Body of pancreas (tissue), 4 donors: ENCODE measurements at regions not wholly inside any gene's neighbourhood (a gene's known extent, or its start where the extent isn't known, plus 50 kb on each side); places are given as distances from the start of the nearest gene placed in this dataset.
"Not testable (repeated sequence)": the region's sequence is repeated elsewhere in the genome, so short reads cannot be mapped to it uniquely, and the experiment has no call there.

Source experiments
- ATAC-seq: fragments of 150-250 bp; one replicate; pipeline ENCODE4 v1.9.1; 2016
- DNase-seq, 4 donors: peaks; one replicate each; pipeline ENCODE4 v3.0.0-alpha.2; 2019
- H3K27ac ChIP-seq, 4 donors: fragments of 200-600 bp; sonication (generic); 1 replicate in 3 of 4; 2 replicates in 1 of 4; pipeline versions ENCODE4 v1.5.1 to v1.6.1; 2016 to 2019; ENCODE audit warnings: mild to moderate bottlenecking in 1 of 4, mixed read lengths in 1 of 4, moderate library complexity in 1 of 4
- H3K27me3 ChIP-seq, 2 donors: fragments of 200-600 bp; sonication (generic); one replicate each; pipeline ENCODE4 v1.6.0; 2016; ENCODE audit warnings: mild to moderate bottlenecking in 1 of 2
- H3K36me3 ChIP-seq, 2 donors: fragments of 200-600 bp; sonication (generic); replicated peaks in 1 of 2; 2 replicates each; pipeline ENCODE4 v1.5.1; 2016; ENCODE audit warnings: low read depth in 2 of 2; ENCODE audit not compliant: insufficient read depth in 1 of 2
- H3K4me1 ChIP-seq: fragments of 200-600 bp; sonication (generic); one replicate; pipeline ENCODE4 v1.6.0; 2016
- H3K4me3 ChIP-seq, 2 donors: fragments of 200-600 bp; sonication (generic); 1 replicate in 1 of 2; 2 replicates in 1 of 2; pipeline ENCODE4 v1.5.1; 2016 to 2019
- H3K9me3 ChIP-seq, 3 donors: fragments of 200-600 bp; sonication (generic); 1 replicate in 2 of 3; 2 replicates in 1 of 3; pipeline ENCODE4 v1.5.1; 2016
- POLR2A ChIP-seq, 3 donors: fragments of 450-650 bp; IDR thresholded peaks; one replicate each; pipeline ENCODE4 v1.6.1; 2016; ENCODE audit warnings: antibody characterized with exemption in 3 of 3, mild to moderate bottlenecking in 2 of 3
- WGBS, 2 donors: methylation state at CpG; one replicate each; pipeline ENCODE4 v1.1.5; 2017; 5-methylcytosine and 5-hydroxymethylcytosine counted together
- intact Hi-C: fragments of 100-400 bp; cut with DNase I; formaldehyde crosslinking; loops from one replicate; pipeline ENCODE4 v1.15.1; 2023
- TF ChIP-seq, protein P1 (sequence below), 7 experiments: fragments of 450-650 bp in 4 of 7; fragments of 200-600 bp in 3 of 7; sonication (generic) in 3 of 7; IDR thresholded peaks; one replicate each; pipeline ENCODE4 v1.5.1; 2016 to 2019; ENCODE audit warnings: antibody characterized with exemption in 7 of 7

DNA sequence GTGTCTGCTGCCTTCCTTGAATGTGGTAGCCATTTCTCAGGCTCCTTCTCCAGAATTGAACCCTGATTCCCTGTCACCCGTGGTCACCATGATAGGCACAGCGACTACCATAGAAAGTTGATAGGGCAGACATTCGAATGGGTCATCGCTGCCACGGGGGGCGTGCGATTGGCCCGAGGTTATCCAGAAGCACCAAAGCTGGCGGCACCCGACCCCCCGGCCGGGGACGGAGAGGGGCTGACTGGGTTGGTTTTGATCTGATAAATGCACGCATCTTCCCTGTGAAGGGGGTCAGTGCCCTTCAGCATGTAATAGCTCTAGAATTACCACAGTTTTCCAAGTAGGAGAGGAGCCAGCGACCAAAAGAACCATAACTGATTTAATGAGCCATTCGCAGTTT, 94.0 kb upstream of the ANKRD30BL start:
- WGBS, 2 donors: 91 to 94% methylated on average over 15 to 16 of the region's 16 CpGs
- H3K4me1 ChIP-seq: peaks cover 15% of the 10 kb centered on the region
- no peak overlapping the region for H3K27ac ChIP-seq
- H3K27me3 ChIP-seq: peaks cover 0 to 16% of the 10 kb centered on the region in 2 donors
- no peak for ATAC-seq
- intact Hi-C loops: no loop called here
- no peaks in the 10 kb centered on the region for H3K9me3 ChIP-seq
- no peak overlapping the region for H3K4me3 ChIP-seq
- H3K36me3 ChIP-seq: no peaks in the 10 kb centered on the region
- TF ChIP-seq, protein P1, sequence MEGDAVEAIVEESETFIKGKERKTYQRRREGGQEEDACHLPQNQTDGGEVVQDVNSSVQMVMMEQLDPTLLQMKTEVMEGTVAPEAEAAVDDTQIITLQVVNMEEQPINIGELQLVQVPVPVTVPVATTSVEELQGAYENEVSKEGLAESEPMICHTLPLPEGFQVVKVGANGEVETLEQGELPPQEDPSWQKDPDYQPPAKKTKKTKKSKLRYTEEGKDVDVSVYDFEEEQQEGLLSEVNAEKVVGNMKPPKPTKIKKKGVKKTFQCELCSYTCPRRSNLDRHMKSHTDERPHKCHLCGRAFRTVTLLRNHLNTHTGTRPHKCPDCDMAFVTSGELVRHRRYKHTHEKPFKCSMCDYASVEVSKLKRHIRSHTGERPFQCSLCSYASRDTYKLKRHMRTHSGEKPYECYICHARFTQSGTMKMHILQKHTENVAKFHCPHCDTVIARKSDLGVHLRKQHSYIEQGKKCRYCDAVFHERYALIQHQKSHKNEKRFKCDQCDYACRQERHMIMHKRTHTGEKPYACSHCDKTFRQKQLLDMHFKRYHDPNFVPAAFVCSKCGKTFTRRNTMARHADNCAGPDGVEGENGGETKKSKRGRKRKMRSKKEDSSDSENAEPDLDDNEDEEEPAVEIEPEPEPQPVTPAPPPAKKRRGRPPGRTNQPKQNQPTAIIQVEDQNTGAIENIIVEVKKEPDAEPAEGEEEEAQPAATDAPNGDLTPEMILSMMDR (IDR thresholded peaks at IDR 0.05): no peak
- TF ChIP-seq POLR2A (IDR thresholded peaks at IDR 0.05): no peak
- no peak for DNase-seq

DNA sequence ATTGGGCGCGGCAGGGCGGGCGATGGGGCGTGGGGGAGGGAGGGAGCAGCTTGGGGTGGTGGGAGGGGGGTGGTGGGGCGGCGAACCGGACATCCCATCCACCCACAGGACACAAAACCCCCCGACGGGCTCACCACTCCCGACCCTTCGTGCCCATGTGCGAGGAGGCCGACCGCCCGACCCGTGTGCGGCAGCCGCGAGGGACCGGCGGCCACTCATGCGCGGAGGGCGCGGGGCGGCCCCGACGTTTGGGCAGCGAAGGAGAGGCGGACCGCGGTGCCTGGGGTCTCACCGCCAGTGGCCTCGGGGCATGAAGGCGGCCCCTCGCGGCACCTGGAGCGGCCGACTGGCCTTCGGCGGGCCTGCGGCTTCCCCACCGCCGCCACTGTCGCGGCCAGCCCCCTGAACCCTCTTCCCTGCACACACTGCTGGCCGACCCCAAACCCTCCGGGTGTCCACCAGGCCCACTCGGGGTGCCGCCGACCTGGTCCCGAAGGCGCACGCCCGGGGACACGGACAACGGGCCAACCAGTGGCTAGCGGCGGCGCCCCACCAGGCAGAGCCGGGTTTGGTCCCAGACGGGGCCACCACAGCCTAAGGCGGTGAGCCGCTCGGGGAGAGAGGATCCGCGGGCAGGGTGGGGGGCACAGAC, 94.6 kb upstream of the ANKRD30BL start:
- intact Hi-C loops: no loop called here
- DNase-seq: no peak
- Histone ChIP-seq H3K4me1 (peaks cover 15% of the 10 kb centered on the region), H3K27ac (no peak overlapping the region), H3K36me3 (no peaks in the 10 kb centered on the region), H3K9me3 (no peaks in the 10 kb centered on the region), H3K4me3 (no peak overlapping the region), H3K27me3 (peaks cover 0 to 16% of the 10 kb centered on the region in 2 donors)
- 16% methylated on average over 68 of the region's 68 CpGs; no CpG with 5 or more reads in 1 of the 2 donors for WGBS, 2 donors
- no peak for TF ChIP-seq POLR2A (IDR thresholded peaks at IDR 0.05)
- TF ChIP-seq, protein P1 (IDR thresholded peaks at IDR 0.05): no peak
- ATAC-seq: no peak

DNA sequence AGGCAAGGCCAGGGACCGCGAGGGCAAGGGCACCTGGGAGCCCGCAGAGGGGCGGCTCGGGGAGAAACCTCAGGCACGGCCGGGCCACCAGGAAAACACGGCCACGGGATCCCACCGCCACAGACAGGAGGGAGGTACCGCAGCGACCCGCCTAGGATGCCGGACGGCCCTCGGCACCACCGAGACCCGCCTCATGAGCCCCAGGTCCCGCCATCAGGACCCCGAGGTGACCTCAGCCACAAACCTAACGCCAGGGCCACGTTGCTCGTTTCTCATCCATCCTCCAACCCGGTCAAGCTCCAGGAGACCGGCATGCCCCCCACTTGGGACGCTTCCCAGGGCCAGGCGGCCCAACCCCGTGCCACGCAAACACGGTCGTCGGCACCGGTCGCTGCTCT, 95.2 kb upstream of the ANKRD30BL start:
- DNase-seq, H3K36me3 ChIP-seq, H3K9me3 ChIP-seq, H3K27ac ChIP-seq, ATAC-seq, intact Hi-C loops: not testable (repeated sequence)
- H3K27me3 ChIP-seq: peaks cover 0 to 16% of the 10 kb centered on the region in 2 donors
- peaks cover 15% of the 10 kb centered on the region for H3K4me1 ChIP-seq
- WGBS, 2 donors: 0 to 6% methylated on average over 3 to 33 of the region's 34 CpGs
- H3K4me3 ChIP-seq: peak overlapping the region in 1 of 2 donors; percentile 5

DNA sequence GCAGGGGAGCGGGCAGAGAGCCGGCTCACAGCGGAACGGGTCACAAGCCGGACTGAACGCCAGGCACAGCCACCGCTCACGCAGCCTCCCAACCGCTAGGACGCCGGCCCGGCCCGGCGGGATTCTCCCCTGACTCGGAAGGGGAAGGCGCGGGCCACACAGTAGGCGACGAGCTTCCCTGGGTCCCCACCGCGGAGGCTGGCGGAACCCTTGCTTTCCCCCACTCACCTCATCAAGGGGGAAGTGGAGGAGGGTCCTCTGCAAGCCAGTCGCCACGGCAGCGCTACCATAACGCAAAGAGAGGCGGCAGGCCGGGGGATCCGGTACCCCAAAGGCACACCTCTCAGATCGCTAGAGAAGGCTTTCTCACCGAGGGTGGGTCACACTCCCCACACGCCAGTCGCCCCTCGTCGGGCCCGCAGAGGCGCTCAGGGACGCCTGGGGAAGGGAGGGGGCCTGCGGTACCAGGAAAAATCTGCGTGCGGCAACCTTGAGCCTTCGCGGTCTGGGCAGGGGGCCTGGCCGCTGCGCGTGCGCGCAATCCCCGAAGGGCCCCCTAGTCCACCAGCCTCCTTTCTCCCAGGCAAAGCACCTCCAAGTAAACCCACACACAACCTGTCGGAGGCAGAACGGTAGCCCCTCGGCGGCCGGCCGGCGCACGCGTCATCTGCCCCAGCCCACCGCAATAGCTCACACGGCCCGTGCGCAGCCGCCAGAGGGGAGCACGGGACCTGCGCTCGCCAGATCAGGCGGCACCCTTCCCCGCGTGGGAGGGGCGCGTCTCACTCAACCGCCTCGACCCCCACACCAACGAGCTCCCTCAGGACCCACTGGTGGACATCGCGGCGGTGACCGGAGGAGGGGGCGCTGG, 95.8 kb upstream of the ANKRD30BL start:
- Histone ChIP-seq H3K4me1 (peaks cover 15% of the 10 kb centered on the region), H3K4me3 (peak overlapping the region in 1 of 2 donors; percentile 5), H3K27me3 (peaks cover 0 to 16% of the 10 kb centered on the region in 2 donors)
- DNase-seq, H3K9me3 ChIP-seq, H3K36me3 ChIP-seq, intact Hi-C loops, H3K27ac ChIP-seq, ATAC-seq: not testable (repeated sequence)
- 3% methylated on average over 71 of the region's 79 CpGs; no CpG with 5 or more reads in 1 of the 2 donors for WGBS, 2 donors

DNA sequence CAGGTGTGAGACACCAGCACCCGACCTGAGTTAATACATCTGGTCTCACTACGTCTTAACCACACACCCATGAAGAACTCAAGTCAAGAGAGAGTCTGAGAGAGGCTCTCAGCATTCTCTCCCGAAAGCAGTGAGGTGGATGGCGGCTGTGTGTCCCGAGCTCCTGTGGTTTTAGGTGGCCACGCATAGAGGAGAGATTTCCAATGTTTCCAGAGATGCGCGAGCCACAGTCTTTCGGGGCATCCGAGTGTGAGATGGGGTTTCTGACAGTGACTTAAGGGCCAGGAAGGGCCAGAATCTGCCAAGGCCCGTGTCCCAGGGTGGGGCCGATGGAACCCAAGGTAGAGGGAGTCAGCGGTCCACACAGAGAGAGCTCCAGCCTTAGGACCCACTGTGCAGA, 97.5 kb upstream of the ANKRD30BL start:
- ATAC-seq, H3K4me3 ChIP-seq, DNase-seq, H3K9me3 ChIP-seq, H3K27ac ChIP-seq, H3K36me3 ChIP-seq, intact Hi-C loops: not testable (repeated sequence)
- Histone ChIP-seq H3K27me3 (peaks cover 0 to 16% of the 10 kb centered on the region in 2 donors), H3K4me1 (peaks cover 15% of the 10 kb centered on the region)
- 90 to 92% methylated on average over 11 to 13 of the region's 13 CpGs for WGBS, 2 donors

DNA sequence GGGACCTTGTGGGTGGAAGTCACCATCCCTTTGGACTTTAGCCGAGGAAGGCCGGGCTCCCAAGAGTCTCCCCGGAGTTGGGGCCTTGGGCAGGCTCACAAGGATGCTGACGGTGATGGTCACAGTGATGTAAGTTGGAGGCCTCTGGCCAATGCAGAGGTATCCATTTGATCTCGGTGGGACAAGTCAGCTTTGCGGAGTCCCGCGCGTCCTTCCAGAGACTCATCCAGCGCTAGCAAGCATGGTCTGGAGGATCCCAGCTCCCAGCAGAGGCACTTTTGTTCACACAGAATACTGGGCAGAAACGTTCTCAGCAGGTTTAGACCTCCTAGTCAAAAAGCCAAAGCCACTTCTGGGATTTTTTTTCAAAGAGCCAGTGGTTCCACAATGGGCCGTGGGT, 103.8 kb upstream of the ANKRD30BL start:
- intact Hi-C loops, H3K36me3 ChIP-seq, H3K27ac ChIP-seq, H3K9me3 ChIP-seq, H3K4me3 ChIP-seq, H3K4me1 ChIP-seq, DNase-seq, H3K27me3 ChIP-seq, ATAC-seq: not testable (repeated sequence)
- 76 to 83% methylated on average over 8 to 12 of the region's 12 CpGs for WGBS, 2 donors
